ENCODE measurements at regions not wholly inside any gene's neighbourhood (a gene's known extent, or its start where the extent isn't known, plus 50 kb on each side); places are given as distances from the start of the nearest gene placed in this dataset.
"Not testable (repeated sequence)": the region's sequence is repeated elsewhere in the genome, so short reads cannot be mapped to it uniquely, and the experiment has no call there.

DNA sequence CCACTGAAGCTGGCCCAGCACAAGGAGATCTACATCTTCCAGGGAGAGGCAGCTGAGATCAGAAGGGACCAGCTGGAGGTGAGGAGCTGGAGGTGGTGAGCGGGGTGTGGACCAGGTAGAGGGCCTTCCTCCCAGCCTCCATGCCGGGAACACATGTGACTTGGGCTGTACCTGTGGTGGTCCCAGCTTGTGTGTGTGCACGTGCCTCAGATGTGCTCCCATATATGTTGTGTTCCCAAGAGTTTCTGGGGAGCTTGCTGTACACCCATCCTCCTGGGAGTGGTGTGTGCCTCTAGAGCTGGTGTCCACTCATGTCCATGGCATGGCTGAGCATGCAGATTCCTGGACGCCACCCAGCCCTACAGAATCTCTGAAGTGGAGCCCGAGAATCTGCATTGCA is 183.7 kb upstream of the AKAP13 start:
- TF ChIP-seq, protein P1, sequence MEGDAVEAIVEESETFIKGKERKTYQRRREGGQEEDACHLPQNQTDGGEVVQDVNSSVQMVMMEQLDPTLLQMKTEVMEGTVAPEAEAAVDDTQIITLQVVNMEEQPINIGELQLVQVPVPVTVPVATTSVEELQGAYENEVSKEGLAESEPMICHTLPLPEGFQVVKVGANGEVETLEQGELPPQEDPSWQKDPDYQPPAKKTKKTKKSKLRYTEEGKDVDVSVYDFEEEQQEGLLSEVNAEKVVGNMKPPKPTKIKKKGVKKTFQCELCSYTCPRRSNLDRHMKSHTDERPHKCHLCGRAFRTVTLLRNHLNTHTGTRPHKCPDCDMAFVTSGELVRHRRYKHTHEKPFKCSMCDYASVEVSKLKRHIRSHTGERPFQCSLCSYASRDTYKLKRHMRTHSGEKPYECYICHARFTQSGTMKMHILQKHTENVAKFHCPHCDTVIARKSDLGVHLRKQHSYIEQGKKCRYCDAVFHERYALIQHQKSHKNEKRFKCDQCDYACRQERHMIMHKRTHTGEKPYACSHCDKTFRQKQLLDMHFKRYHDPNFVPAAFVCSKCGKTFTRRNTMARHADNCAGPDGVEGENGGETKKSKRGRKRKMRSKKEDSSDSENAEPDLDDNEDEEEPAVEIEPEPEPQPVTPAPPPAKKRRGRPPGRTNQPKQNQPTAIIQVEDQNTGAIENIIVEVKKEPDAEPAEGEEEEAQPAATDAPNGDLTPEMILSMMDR (conservative IDR thresholded peaks at IDR 0.05): not testable (repeated sequence)
- not testable (repeated sequence) for TF ChIP-seq ZFX (IDR thresholded peaks at IDR 0.05)

Data from C4-2B (cell line).